ENCODE measurements at regions not wholly inside any gene's neighbourhood (a gene's known extent, or its start where the extent isn't known, plus 50 kb on each side); places are given as distances from the start of the nearest gene placed in this dataset.

DNA sequence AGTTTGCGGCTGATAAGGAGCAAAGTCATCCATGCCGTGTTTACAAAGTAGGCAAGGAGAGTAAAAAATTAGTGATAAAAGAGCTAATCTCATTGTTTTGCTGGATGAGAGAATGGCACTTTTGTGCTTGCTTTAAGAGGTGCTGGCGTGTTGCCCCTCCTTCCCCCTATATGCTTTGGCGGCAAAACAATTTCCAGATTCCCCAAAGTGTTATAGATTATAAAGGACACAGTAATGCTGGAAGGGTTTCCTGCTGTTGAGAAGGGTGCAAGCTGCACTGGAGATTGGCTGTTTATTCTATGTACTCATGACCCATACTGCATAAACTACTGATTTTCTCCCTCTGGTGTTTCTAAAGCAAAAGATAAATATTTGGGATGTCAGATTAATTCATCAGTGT, 338.9 kb upstream of the MAP3K7 start:
- DNase-seq (no peak), ATAC-seq (no peak)
- no peaks in the 10 kb centered on the region for H3K9me3 ChIP-seq (ENCODE audit: low read length)
- intact Hi-C loops (cut with micrococcal nuclease) = no loop called here
- no peaks in the 10 kb centered on the region for H3K79me2 ChIP-seq (ENCODE audit: low read length)
- no peaks in the 10 kb centered on the region for H4K20me1 ChIP-seq (ENCODE audit: low read length)
- no TSS peak for BruUV-seq (replicated peaks)
- H3K9ac ChIP-seq (ENCODE audit: low read length) = no peak overlapping the region
- CTCF ChIA-PET = no interaction called here
- H3K36me3 ChIP-seq (ENCODE audit: low read depth, low read length) = no peaks in the 10 kb centered on the region
- H3K4me2 ChIP-seq (ENCODE audit: low read length) = no peak overlapping the region
- no peak overlapping the region for H2AFZ ChIP-seq (ENCODE audit: low read length)
- POLR2A ChIA-PET (ENCODE audit: unreplicated experiment) = no interaction called here
- no peaks in the 10 kb centered on the region for H3K9me2 ChIP-seq (replicated peaks; ENCODE audit: low read length)
- no peak overlapping the region for H3K4me3 ChIP-seq (ENCODE audit: low read length)
- no peak overlapping the region for H3K27ac ChIP-seq (ENCODE audit: low read length)
- TF ChIP-seq EZH2phosphoT487 (IDR thresholded peaks at IDR 0.05; ENCODE audit: borderline replicate concordance, low read length) (no peak), EZH2 (IDR thresholded peaks at IDR 0.05; ENCODE audit: low read length, unreplicated experiment) (no peak)
- TF ChIP-seq, protein P1, sequence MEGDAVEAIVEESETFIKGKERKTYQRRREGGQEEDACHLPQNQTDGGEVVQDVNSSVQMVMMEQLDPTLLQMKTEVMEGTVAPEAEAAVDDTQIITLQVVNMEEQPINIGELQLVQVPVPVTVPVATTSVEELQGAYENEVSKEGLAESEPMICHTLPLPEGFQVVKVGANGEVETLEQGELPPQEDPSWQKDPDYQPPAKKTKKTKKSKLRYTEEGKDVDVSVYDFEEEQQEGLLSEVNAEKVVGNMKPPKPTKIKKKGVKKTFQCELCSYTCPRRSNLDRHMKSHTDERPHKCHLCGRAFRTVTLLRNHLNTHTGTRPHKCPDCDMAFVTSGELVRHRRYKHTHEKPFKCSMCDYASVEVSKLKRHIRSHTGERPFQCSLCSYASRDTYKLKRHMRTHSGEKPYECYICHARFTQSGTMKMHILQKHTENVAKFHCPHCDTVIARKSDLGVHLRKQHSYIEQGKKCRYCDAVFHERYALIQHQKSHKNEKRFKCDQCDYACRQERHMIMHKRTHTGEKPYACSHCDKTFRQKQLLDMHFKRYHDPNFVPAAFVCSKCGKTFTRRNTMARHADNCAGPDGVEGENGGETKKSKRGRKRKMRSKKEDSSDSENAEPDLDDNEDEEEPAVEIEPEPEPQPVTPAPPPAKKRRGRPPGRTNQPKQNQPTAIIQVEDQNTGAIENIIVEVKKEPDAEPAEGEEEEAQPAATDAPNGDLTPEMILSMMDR (conservative IDR thresholded peaks at IDR 0.05; ENCODE audit: low read depth, low read length) = no peak
- H3K27me3 ChIP-seq (ENCODE audit: low read length) = 0 out of 2 replicates have a peak, but pooled peaks cover 5% of the 10 kb centered on the region
- no peaks in the 10 kb centered on the region for H3K4me1 ChIP-seq (ENCODE audit: insufficient read depth, low read length)
- H3F3A ChIP-seq (ENCODE audit: low read length, unreplicated experiment) = no peaks in the 10 kb centered on the region

DNA sequence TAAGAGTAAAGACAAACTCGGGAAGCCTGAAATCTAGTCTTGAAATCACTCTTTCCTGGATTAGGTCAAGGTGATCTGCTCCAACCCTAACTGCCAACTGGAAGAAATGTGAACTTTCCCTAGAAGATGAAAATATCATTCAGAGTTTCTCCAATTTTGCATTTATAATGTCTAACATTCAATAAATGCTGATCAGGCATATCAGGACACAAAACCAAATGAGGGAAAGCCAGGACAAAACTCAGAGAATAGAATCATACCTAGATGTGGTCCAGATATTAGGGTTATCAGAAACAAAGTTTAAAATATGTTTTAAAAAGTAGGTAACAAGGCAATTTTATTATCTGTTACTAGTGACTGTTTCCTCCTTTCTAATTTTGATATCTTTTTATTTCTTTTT, 335.5 kb upstream of the MAP3K7 start:
- BruUV-seq (replicated peaks) = no TSS peak
- Histone ChIP-seq H4K20me1 (ENCODE audit: low read length) (no peaks in the 10 kb centered on the region), H3K79me2 (ENCODE audit: low read length) (no peaks in the 10 kb centered on the region), H3K4me1 (ENCODE audit: insufficient read depth, low read length) (no peaks in the 10 kb centered on the region), H3K27ac (ENCODE audit: low read length) (no peak overlapping the region), H3F3A (ENCODE audit: low read length, unreplicated experiment) (no peaks in the 10 kb centered on the region), H2AFZ (ENCODE audit: low read length) (no peak overlapping the region), H3K27me3 (ENCODE audit: low read length) (no peaks in the 10 kb centered on the region), H3K9ac (ENCODE audit: low read length) (no peak overlapping the region), H3K4me3 (ENCODE audit: low read length) (no peak overlapping the region), H3K4me2 (ENCODE audit: low read length) (no peak overlapping the region), H3K36me3 (ENCODE audit: low read depth, low read length) (no peaks in the 10 kb centered on the region), H3K9me3 (ENCODE audit: low read length) (no peaks in the 10 kb centered on the region), H3K9me2 (replicated peaks; ENCODE audit: low read length) (no peaks in the 10 kb centered on the region)
- CTCF ChIA-PET = no interaction called here
- ATAC-seq (no peak), DNase-seq (no peak)
- TF ChIP-seq, protein P1 (conservative IDR thresholded peaks at IDR 0.05; ENCODE audit: low read depth, low read length) = no peak
- TF ChIP-seq EZH2 (IDR thresholded peaks at IDR 0.05; ENCODE audit: low read length, unreplicated experiment) (no peak), EZH2phosphoT487 (IDR thresholded peaks at IDR 0.05; ENCODE audit: borderline replicate concordance, low read length) (no peak)
- intact Hi-C loops (cut with micrococcal nuclease) = no loop called here
- POLR2A ChIA-PET (ENCODE audit: unreplicated experiment) = no interaction called here

DNA sequence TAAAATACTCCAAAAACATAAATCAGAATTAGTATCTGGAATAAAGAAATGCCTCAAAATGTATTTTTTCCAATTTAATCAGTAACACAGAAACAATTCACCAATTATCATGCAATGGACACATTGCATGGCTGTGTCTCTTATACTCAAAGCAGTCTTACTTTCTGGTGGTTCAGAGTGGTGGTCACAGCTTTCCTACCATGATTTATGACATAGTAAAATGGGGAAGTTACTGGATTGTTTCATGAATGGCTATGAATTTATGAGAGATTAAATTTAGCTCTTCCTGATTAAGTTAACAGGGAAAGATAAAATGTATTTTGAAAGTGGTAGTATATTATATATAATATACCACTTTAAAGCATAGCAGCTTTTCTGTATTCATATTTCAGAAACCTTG, 331.5 kb upstream of the MAP3K7 start:
- H3F3A ChIP-seq (ENCODE audit: low read length, unreplicated experiment) = no peaks in the 10 kb centered on the region
- TF ChIP-seq, protein P1 (conservative IDR thresholded peaks at IDR 0.05; ENCODE audit: low read depth, low read length) = no peak
- TF ChIP-seq EZH2phosphoT487 (IDR thresholded peaks at IDR 0.05; ENCODE audit: borderline replicate concordance, low read length) (no peak), EZH2 (IDR thresholded peaks at IDR 0.05; ENCODE audit: low read length, unreplicated experiment) (no peak)
- no peaks in the 10 kb centered on the region for H4K20me1 ChIP-seq (ENCODE audit: low read length)
- DNase-seq (no peak), ATAC-seq (no peak)
- no peaks in the 10 kb centered on the region for H3K9me3 ChIP-seq (ENCODE audit: low read length)
- ChIA-PET POLR2A (ENCODE audit: unreplicated experiment) (no interaction called here), CTCF (no interaction called here)
- H3K79me2 ChIP-seq (ENCODE audit: low read length) = no peaks in the 10 kb centered on the region
- BruUV-seq (replicated peaks) = no TSS peak
- no peak overlapping the region for H3K4me2 ChIP-seq (ENCODE audit: low read length)
- no peaks in the 10 kb centered on the region for H3K9me2 ChIP-seq (replicated peaks; ENCODE audit: low read length)
- no peak overlapping the region for H3K9ac ChIP-seq (ENCODE audit: low read length)
- no peak overlapping the region for H3K27ac ChIP-seq (ENCODE audit: low read length)
- intact Hi-C loops (cut with micrococcal nuclease) = no loop called here
- H3K4me1 ChIP-seq (ENCODE audit: insufficient read depth, low read length) = no peaks in the 10 kb centered on the region
- no peak overlapping the region for H3K4me3 ChIP-seq (ENCODE audit: low read length)
- no peaks in the 10 kb centered on the region for H3K27me3 ChIP-seq (ENCODE audit: low read length)
- no peak overlapping the region for H2AFZ ChIP-seq (ENCODE audit: low read length)
- H3K36me3 ChIP-seq (ENCODE audit: low read depth, low read length) = no peaks in the 10 kb centered on the region

All from PC-3 (cell line).